ENCODE measurements at regions not wholly inside any gene's neighbourhood (a gene's known extent, or its start where the extent isn't known, plus 50 kb on each side); places are given as distances from the start of the nearest gene placed in this dataset.
"Not testable (repeated sequence)": the region's sequence is repeated elsewhere in the genome, so short reads cannot be mapped to it uniquely, and the experiment has no call there.

DNA sequence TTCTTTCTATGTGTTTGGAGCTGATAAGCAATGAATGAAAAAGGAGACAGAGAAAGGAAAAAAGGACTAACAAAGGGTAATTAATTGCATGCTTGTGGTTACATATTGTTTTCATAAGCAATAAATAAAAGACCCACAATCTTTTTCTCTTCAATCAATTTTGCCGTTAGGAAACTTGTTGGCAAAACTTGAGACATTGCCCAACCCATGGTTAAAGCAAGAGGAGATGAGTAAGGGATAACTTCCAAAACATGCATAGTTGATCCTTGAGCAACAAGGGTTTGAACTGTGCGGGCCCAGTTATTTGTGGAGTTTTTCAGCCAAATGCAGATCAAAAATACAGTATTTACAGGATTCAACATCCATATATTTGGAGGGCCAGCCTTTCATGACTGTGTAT lies 572.4 kb downstream of the AMY1C start:
- Histone ChIP-seq H3K4me3 (ENCODE audit: low read length, poor library complexity, severe bottlenecking) (no peak overlapping the region), H3K9ac (ENCODE audit: low read depth, low read length, poor library complexity, severe bottlenecking) (no peak overlapping the region), H2AFZ (ENCODE audit: low read length) (no peak overlapping the region), H3K36me3 (ENCODE audit: insufficient read depth, low read length) (no peaks in the 10 kb centered on the region), H3K4me2 (ENCODE audit: low read depth, low read length, poor library complexity, severe bottlenecking) (no peak overlapping the region), H3K9me3 (ENCODE audit: insufficient read depth, low read depth, low read length) (no peaks in the 10 kb centered on the region), H4K20me1 (ENCODE audit: insufficient read depth, low read length, poor library complexity, severe bottlenecking) (no peaks in the 10 kb centered on the region), H3K79me2 (ENCODE audit: insufficient read depth, low read length) (no peaks in the 10 kb centered on the region), H3F3A (ENCODE audit: low read depth) (no peaks in the 10 kb centered on the region), H3K9me2 (replicated peaks; ENCODE audit: low read depth, low read length) (no peaks in the 10 kb centered on the region), H3K27me3 (ENCODE audit: insufficient read depth, low read length, poor library complexity, severe bottlenecking) (no peaks in the 10 kb centered on the region), H3K4me1 (ENCODE audit: insufficient read depth, low read length, poor library complexity, severe bottlenecking) (no peaks in the 10 kb centered on the region)
- no peak for TF ChIP-seq EZH2phosphoT487 (IDR thresholded peaks at IDR 0.05; ENCODE audit: borderline replicate concordance)
- TF ChIP-seq, protein P1, sequence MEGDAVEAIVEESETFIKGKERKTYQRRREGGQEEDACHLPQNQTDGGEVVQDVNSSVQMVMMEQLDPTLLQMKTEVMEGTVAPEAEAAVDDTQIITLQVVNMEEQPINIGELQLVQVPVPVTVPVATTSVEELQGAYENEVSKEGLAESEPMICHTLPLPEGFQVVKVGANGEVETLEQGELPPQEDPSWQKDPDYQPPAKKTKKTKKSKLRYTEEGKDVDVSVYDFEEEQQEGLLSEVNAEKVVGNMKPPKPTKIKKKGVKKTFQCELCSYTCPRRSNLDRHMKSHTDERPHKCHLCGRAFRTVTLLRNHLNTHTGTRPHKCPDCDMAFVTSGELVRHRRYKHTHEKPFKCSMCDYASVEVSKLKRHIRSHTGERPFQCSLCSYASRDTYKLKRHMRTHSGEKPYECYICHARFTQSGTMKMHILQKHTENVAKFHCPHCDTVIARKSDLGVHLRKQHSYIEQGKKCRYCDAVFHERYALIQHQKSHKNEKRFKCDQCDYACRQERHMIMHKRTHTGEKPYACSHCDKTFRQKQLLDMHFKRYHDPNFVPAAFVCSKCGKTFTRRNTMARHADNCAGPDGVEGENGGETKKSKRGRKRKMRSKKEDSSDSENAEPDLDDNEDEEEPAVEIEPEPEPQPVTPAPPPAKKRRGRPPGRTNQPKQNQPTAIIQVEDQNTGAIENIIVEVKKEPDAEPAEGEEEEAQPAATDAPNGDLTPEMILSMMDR (conservative IDR thresholded peaks at IDR 0.05; ENCODE audit: low read length), result no peak

DNA sequence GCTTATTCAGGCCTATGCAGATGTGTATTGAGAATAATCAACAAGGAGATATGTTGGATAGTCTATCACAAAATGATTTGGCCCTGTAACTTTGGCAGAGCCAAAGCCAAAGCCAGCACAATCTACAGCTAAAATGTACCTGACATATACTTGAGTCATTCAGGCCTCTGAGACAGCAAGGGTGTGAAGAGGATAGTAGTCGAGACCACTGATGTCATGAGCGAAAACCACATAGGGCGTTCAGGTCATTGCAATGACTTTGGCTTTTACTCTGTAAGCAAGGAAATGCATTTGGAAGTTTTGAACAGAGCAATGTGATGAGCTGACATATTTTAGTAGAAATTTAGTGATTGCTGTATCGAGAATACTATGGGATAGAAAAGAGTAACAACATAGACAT lies 579.6 kb downstream of the AMY1C start:
- Histone ChIP-seq H3K27me3 (ENCODE audit: insufficient read depth, low read length, poor library complexity, severe bottlenecking) (no peaks in the 10 kb centered on the region), H2AFZ (ENCODE audit: low read length) (no peak overlapping the region), H3K4me3 (ENCODE audit: low read length, poor library complexity, severe bottlenecking) (no peak overlapping the region), H3F3A (ENCODE audit: low read depth) (no peaks in the 10 kb centered on the region), H3K4me2 (ENCODE audit: low read depth, low read length, poor library complexity, severe bottlenecking) (no peak overlapping the region), H3K4me1 (ENCODE audit: insufficient read depth, low read length, poor library complexity, severe bottlenecking) (no peaks in the 10 kb centered on the region), H4K20me1 (ENCODE audit: insufficient read depth, low read length, poor library complexity, severe bottlenecking) (no peaks in the 10 kb centered on the region), H3K9me3 (ENCODE audit: insufficient read depth, low read depth, low read length) (no peaks in the 10 kb centered on the region), H3K36me3 (ENCODE audit: insufficient read depth, low read length) (no peaks in the 10 kb centered on the region), H3K79me2 (ENCODE audit: insufficient read depth, low read length) (no peaks in the 10 kb centered on the region), H3K9ac (ENCODE audit: low read depth, low read length, poor library complexity, severe bottlenecking) (no peak overlapping the region), H3K9me2 (replicated peaks; ENCODE audit: low read depth, low read length) (no peaks in the 10 kb centered on the region)
- TF ChIP-seq EZH2phosphoT487 (IDR thresholded peaks at IDR 0.05; ENCODE audit: borderline replicate concordance), result no peak
- TF ChIP-seq, protein P1 (conservative IDR thresholded peaks at IDR 0.05; ENCODE audit: low read length), result no peak

- no peaks in the 10 kb centered on the region for H3K9me3 ChIP-seq (ENCODE audit: insufficient read depth, low read depth, low read length)
- H3K4me1 ChIP-seq (ENCODE audit: insufficient read depth, low read length, poor library complexity, severe bottlenecking), result no peaks in the 10 kb centered on the region
- H3K4me3 ChIP-seq (ENCODE audit: low read length, poor library complexity, severe bottlenecking), result no peak overlapping the region
- H4K20me1 ChIP-seq (ENCODE audit: insufficient read depth, low read length, poor library complexity, severe bottlenecking), result no peaks in the 10 kb centered on the region
- no peak for TF ChIP-seq EZH2phosphoT487 (IDR thresholded peaks at IDR 0.05; ENCODE audit: borderline replicate concordance)
- TF ChIP-seq, protein P1 (conservative IDR thresholded peaks at IDR 0.05; ENCODE audit: low read length), result no peak
- H3K79me2 ChIP-seq (ENCODE audit: insufficient read depth, low read length), result no peaks in the 10 kb centered on the region
- H3K9me2 ChIP-seq (replicated peaks; ENCODE audit: low read depth, low read length), result no peaks in the 10 kb centered on the region
- H3K36me3 ChIP-seq (ENCODE audit: insufficient read depth, low read length), result no peaks in the 10 kb centered on the region
- H3K4me2 ChIP-seq (ENCODE audit: low read depth, low read length, poor library complexity, severe bottlenecking), result no peak overlapping the region
- H3K9ac ChIP-seq (ENCODE audit: low read depth, low read length, poor library complexity, severe bottlenecking), result no peak overlapping the region
- no peaks in the 10 kb centered on the region for H3F3A ChIP-seq (ENCODE audit: low read depth)
- H3K27me3 ChIP-seq (ENCODE audit: insufficient read depth, low read length, poor library complexity, severe bottlenecking), result no peaks in the 10 kb centered on the region
- no peak overlapping the region for H2AFZ ChIP-seq (ENCODE audit: low read length)
Measured at GRCh38 chr1:104331763-104332162, 582.1 kb downstream of the AMY1C start.

DNA sequence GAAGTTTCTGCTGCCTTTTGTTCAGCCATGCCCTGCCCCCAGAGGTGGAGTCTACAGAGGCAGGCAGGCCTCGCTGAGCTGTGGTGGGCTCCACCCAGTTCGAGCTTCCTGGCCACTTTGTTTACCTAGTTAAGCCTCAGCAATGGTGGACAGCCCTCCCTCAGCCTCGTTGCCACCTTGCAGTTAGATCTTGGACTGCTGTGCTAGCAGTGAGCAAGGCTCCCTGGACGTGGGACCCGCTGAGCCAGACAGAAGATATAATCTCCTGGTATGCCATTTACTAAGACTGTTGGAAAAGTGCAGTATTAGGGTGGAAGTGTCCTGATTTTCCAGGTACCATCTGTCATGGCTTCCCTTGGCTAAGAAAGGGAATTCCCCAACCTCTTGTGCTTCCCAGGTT lies 588.2 kb downstream of the AMY1C start:
- not testable (repeated sequence) for H3K9me3 ChIP-seq (ENCODE audit: insufficient read depth, low read depth, low read length); H3K36me3 ChIP-seq (ENCODE audit: insufficient read depth, low read length); H3K27me3 ChIP-seq (ENCODE audit: insufficient read depth, low read length, poor library complexity, severe bottlenecking); H3K9ac ChIP-seq (ENCODE audit: low read depth, low read length, poor library complexity, severe bottlenecking); H3K4me3 ChIP-seq (ENCODE audit: low read length, poor library complexity, severe bottlenecking); H3K9me2 ChIP-seq (replicated peaks; ENCODE audit: low read depth, low read length); H3K4me1 ChIP-seq (ENCODE audit: insufficient read depth, low read length, poor library complexity, severe bottlenecking); H4K20me1 ChIP-seq (ENCODE audit: insufficient read depth, low read length, poor library complexity, severe bottlenecking); H3K79me2 ChIP-seq (ENCODE audit: insufficient read depth, low read length); H3F3A ChIP-seq (ENCODE audit: low read depth); H3K4me2 ChIP-seq (ENCODE audit: low read depth, low read length, poor library complexity, severe bottlenecking); H2AFZ ChIP-seq (ENCODE audit: low read length)
